ENCODE measurements at regions not wholly inside any gene's neighbourhood (a gene's known extent, or its start where the extent isn't known, plus 50 kb on each side); places are given as distances from the start of the nearest gene placed in this dataset.

GRCh38 chr9:99419070-99419469, 197.0 kb downstream of the SEC61B start:
- no peak overlapping the region for H3K4me3 ChIP-seq (replicated peaks in 1 of 2; ENCODE audit: low read depth in 2 of 2, low read length in 2 of 2)
- TF ChIP-seq CTCF (IDR thresholded peaks at IDR 0.05; ENCODE audit: low read depth, low read length): no peak
- peak in 1 of 2 donors; percentile 7 for DNase-seq (ENCODE audit: low read depth in 2 of 2)

GRCh38 chr9:99421369-99421768, 199.3 kb downstream of the SEC61B start:
- TF ChIP-seq CTCF (IDR thresholded peaks at IDR 0.05; ENCODE audit: low read depth, low read length): no peak
- DNase-seq (ENCODE audit: low read depth in 2 of 2): no peak
- H3K4me3 ChIP-seq (replicated peaks in 1 of 2; ENCODE audit: low read depth in 2 of 2, low read length in 2 of 2): no peak overlapping the region

GRCh38 chr9:99425124-99425523, 203.0 kb downstream of the SEC61B start:
- no peak for TF ChIP-seq CTCF (IDR thresholded peaks at IDR 0.05; ENCODE audit: low read depth, low read length)
- DNase-seq (ENCODE audit: low read depth in 2 of 2): no peak
- no peak overlapping the region for H3K4me3 ChIP-seq (replicated peaks in 1 of 2; ENCODE audit: low read depth in 2 of 2, low read length in 2 of 2)

- no peak overlapping the region for H3K4me3 ChIP-seq (replicated peaks in 1 of 2; ENCODE audit: low read depth in 2 of 2, low read length in 2 of 2)
- no peak for TF ChIP-seq CTCF (IDR thresholded peaks at IDR 0.05; ENCODE audit: low read depth, low read length)
These were observed 204.1 kb downstream of the SEC61B start for GRCh38 chr9:99425923-99426842.

GRCh38 chr9:99427260-99427659, 205.2 kb downstream of the SEC61B start:
- DNase-seq (ENCODE audit: low read depth in 2 of 2): no peak
- no peak overlapping the region for H3K4me3 ChIP-seq (replicated peaks in 1 of 2; ENCODE audit: low read depth in 2 of 2, low read length in 2 of 2)
- TF ChIP-seq CTCF (IDR thresholded peaks at IDR 0.05; ENCODE audit: low read depth, low read length): no peak

More at GRCh38 chr9:99425923-99426842, 204.1 kb downstream of the SEC61B start:
- no peak for DNase-seq (ENCODE audit: low read depth in 2 of 2)

GRCh38 chr9:99430301-99430700, 208.2 kb downstream of the SEC61B start:
- no peak for TF ChIP-seq CTCF (IDR thresholded peaks at IDR 0.05; ENCODE audit: low read depth, low read length)
- DNase-seq (ENCODE audit: low read depth in 2 of 2): peak; percentile 25 to 72
- no peak overlapping the region for H3K4me3 ChIP-seq (replicated peaks in 1 of 2; ENCODE audit: low read depth in 2 of 2, low read length in 2 of 2)
